Middle frontal gyrus (tissue), 1 donor: ENCODE measurements at regions not wholly inside any gene's neighbourhood (a gene's known extent, or its start where the extent isn't known, plus 50 kb on each side); places are given as distances from the start of the nearest gene placed in this dataset.

Experiments used
- DNase-seq: peaks from one replicate; pipeline ENCODE4 v3.0.0-alpha.2; 2015; ENCODE audit warnings: low spot score; ENCODE audit errors: extremely low spot score

DNA sequence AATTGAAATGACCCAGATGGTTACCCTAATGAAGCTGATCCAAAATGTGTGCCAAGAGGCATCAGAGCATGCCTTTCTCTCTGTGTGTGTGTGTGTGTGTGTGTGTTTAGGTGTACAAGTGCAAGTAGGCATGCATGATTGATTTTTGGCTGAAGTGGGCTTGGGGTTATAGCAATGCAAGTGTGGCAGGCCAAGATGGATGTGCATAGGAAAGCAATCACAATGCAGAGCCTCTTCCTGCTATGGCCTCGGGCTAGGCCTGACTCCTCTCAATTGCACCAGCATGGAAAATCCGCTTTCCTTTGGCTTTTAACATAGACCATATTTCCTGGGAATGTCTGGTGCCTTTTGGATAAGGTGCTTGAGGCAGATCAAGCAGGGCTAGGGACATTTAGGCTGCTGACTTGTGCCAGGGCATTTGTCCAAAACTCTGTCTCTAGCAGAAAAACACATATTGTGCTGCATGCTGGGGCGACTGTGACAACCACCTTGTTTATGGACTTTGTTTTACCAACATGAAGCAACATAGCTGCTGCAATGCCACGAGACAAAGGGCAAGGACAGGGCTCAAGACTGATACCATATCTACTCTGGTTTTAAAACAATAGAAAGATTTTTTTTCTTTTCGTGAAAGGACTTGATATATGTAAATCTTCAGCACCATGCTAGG, 395.7 kb downstream of the RAPGEF2 start:
- no peak for DNase-seq

GRCh38 chr4:159500861-159501260, 398.0 kb downstream of the RAPGEF2 start:
- no peak for DNase-seq

DNA sequence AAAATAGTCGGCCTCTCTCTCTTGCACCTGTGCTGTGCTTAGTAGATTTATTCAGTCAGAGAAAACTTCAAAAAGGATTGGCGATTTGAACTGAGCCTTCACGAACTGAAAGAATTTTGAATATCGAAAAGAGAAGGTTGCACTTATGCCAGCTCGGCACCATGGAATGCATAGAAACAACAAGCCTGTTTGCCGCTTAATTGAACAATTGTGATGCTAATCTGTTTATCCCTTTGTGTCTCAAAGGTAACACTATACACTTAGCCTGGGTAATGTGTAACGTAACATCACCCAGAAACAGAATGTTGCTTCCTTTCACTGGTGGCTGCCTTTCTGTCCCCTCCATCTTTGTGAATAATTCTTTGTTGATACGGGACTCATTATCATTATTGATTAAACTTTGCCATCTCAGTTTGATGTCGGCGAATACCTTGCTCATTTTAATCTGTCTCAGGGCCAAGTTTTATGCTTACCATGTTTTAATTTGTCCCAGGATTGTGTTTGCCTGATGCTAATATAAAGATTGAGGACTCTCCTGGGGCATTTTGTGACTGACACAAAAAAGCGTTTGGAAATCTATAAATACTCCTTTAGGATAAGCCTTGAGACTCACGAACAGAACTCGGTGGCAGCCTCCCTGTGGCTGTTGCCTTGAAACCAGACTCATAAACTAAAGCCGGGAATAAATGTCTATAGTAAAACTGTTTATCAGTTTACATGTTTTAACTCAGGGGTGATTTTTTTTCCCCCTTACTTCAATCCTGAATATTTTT, 400.5 kb downstream of the RAPGEF2 start:
- DNase-seq: no peak

- DNase-seq: no peak
Measured at GRCh38 chr4:159504684-159505083, 401.8 kb downstream of the RAPGEF2 start.

DNA sequence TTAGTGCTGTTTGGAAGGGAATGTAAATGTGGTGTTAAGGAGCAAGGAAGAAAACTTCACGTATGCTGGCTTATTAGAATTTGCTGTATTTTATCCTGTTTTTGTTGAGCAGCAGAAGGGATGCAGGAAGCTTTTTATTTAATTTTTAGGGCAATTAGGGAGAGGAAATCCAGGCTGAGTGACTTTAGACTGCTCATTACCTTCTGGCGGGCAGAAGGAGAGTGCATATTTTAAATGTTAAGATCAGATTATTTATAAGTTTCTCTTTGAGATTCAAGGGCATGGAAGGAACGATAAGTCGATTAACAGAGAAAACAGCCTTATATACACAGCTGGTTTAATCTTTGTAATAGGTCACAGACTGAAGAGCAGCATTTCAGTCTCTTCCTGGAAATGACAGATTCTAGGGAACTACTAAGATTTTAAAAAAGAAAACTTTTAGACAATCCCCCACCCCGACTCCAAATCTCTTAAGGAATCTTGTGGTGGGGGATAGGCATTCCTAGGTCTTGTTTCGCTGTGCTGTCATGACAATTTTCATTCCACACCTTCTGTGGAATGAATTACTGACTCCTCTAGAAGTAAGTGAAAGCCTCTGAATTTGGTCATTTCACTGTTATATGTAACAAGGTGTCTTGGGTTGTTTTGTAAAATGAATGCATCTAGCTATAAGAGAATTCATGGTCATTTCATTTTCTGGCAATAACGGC, 402.5 kb downstream of the RAPGEF2 start:
- DNase-seq: no peak

DNA sequence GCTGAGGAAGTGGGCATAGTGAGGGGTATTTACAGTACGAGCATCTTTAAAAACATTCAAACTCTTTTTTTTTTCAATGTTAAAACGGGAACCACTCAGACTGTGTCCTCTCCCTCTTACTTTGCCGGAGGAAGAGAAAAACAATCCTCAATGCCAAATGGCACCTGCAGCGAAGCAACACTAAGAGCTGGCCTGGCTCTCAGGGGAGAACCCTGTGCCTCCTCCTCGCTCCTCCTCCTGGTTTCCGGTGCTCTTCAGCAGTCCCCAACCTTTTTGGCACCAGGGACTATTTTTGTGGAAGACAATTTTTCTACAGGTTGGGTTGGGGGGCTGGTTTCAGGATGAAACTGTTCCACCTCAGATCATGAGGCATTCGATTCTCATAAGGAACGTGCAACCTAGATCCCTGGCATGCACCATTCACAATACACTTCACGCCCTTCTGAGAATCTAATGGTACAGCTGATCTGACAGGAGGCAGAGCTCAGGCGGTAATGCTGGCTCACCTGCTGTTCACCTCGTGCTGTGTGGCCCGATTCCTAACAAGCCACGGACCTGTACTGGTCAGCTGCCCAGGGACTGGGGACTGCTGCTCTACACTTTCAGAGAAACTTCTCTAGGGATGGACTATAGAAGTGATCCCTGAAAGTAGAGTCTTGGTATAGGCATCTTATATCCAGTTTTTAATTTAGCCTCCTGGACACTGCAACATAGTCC, 404.1 kb downstream of the RAPGEF2 start:
- DNase-seq: no peak

DNA sequence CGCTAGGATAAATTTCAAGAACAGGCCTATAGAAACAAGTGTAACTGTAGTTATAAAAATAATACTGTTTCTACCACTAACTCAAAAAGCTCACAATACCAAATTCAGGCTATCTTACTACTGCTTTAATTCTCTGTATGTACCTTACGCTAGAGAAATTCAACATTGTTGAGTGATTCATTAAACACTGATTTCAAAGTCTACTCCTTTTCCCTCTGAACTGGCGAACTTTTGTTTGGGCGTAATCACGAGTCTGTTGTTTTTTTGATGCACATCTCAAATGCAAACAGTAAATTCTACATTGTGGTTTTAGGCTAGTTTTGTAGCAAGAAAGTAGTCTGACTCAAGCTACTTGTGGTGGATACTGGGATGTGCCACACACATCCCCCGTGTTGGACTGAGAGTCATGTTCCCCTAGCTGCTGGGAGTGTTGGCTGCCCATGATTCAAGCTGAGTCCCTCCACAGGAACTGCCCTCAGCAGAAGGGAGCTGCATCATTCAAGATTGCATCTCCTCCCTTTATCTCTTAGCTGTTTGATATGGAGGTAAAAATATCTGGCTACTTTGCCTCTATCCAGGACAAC, 406.1 kb downstream of the RAPGEF2 start:
- no peak for DNase-seq

- DNase-seq: no peak
Measured at GRCh38 chr4:159512348-159512747, 409.5 kb downstream of the RAPGEF2 start.

DNA sequence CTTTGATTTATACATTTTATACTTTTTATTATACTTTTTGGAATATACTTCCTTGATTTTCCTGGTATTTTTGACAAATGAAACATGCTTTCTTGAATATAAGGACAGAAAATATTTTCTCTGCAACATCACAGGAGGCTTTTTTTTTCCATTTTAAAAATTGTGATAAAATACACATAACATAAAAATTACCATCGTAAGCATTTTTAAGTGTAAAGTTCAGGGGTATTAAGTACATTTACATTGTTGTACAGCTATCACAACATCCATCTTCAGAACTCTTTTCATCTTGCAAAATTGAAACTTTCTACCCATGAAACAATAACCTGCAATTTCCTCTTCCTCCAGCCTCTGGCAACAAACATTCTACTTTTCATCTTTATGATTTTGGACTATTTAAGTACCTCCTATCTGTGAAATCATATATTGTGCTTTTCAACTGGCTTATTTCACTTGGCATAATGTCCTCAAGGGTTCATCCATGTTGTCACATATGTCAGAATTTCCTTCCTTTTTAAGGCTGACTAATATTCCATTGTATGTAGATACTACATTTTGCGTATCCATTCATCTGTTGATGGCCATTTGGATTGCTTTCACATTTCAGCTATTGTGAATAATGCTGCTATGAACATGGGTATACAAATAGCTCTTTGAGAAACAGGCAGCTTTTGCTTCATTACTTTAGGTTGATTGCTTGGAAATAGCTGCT, 412.6 kb downstream of the RAPGEF2 start:
- no peak for DNase-seq

DNA sequence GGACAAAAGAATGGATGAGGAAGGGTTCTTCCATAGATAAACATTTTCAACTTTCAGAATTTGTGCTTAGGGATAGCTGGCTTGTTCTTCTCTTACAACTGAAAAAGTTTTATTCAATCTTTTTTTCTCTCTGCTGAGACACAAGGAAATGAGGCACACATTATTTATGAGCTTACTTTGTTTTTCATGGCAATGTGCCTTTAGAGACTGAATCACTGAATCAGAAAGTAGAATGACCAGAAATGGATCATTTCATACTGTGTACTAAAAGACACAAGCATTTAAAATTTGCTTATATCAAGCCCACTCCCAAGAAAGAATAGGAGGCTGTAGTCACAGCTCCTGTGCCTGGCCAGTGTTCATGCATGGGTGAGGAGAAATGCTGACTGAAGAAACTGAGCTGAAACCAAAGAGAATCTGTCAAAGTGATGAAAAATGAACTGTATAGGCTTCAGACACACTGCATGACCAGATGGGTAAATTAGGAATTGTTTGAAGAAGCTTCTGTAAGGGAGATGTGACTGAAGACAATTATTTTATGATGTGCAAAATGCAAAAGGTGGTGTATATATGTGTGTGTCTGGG, 413.8 kb downstream of the RAPGEF2 start:
- DNase-seq: no peak

- no peak for DNase-seq
Measured at GRCh38 chr4:159520074-159520473, 417.2 kb downstream of the RAPGEF2 start.

DNA sequence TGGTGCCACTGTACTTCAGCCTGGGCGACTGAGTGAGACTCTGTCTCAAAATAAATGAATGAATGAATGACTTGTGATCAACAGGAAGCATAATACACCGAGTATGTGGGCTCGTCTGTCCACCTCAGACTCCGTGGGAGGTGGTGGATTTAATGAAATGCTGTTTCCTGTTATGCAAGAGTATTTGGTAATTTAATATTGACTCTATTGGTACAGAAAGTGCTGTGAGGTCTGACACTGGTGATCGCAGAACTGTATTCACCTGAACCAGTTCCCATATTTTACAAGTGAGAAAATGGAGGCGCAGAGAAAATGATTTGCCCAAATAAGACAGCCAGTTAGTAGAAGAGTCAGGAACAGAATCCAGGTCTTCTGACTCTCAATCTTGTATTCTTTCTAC, 423.3 kb downstream of the RAPGEF2 start:
- DNase-seq: no peak

- no peak for DNase-seq
Measured at GRCh38 chr4:159534655-159535054, 431.8 kb downstream of the RAPGEF2 start.

DNA sequence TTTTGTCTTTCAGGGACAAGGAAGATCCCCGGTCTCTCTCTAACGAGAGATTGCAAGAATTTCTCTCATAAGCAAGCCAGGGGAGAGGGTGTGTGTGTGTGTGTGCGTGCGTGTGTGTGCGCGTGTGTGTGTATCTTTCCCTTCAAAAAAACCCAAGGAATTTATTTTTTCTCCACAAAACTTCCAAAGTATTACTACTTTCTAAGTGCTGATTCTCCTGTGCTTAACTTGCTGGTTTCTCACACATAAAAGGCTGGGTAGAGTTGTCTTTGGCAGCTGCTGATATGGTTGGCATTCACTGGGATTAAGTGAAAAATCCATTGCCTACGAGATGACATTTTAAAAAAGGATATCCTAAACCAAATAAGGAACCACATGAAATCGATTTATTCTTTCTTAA, 435.7 kb downstream of the RAPGEF2 start:
- no peak for DNase-seq

DNA sequence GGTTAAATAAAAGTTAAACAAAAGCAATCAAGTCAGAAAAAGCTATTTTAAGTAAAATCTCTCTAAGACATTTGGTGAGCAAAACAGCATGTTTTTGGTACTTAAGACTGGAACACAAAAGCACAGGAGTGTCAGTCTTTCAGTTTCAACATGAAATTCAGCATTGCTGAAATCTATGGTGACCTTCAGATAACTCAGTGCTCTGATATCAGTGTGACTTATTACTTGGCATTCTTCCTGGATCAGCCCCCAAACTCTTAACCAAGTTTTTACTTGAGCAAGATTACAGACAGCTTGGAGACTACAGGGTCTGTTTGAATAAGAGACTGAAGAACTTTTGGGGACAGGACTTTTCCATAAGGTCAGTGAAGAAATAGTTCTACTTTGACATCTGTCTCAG, 437.2 kb downstream of the RAPGEF2 start:
- DNase-seq: no peak

DNA sequence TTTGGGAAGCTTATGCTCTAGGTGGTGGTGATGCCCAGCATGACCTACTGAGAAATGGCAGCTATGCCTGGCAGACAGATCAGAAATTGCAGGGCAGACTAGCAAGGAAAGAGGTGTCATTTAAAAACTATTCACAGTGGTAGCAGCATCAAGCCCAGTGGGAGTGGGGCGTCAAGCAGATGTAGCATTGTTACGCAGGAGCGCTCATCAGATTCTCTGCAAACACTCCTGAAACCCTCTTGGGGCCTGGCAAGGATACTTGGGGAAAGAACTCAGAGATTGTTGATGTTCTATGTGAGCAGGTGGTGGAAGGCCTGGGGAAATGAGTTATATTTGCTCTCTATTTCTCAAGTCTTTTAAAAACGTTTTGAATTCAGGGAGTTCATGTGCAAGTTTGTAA, 437.6 kb downstream of the RAPGEF2 start:
- no peak for DNase-seq

GRCh38 chr4:159541143-159541542, 438.3 kb downstream of the RAPGEF2 start:
- no peak for DNase-seq

- DNase-seq: no peak
Measured at GRCh38 chr4:159542296-159542695, 439.4 kb downstream of the RAPGEF2 start.

GRCh38 chr4:159543831-159544230, 441.0 kb downstream of the RAPGEF2 start:
- no peak for DNase-seq

GRCh38 chr4:159545556-159545955, 442.7 kb downstream of the RAPGEF2 start:
- DNase-seq: no peak
